Mucosa of rectum (tissue), 2 donors: ENCODE measurements at regions not wholly inside any gene's neighbourhood (a gene's known extent, or its start where the extent isn't known, plus 50 kb on each side); places are given as distances from the start of the nearest gene placed in this dataset.

Experiments
- H3K27ac ChIP-seq, 2 donors: one replicate each; pipeline ENCODE4 v1.7.0; 2013; ENCODE audit warnings: inconsistent platforms in 2 of 2, low read depth in 2 of 2, low read length in 2 of 2
- H3K27me3 ChIP-seq, 2 donors: one replicate each; pipeline ENCODE4 v1.7.0; 2013; ENCODE audit warnings: low read length in 2 of 2; ENCODE audit not compliant: control insufficient read depth in 2 of 2, insufficient read depth in 2 of 2
- H3K36me3 ChIP-seq, 2 donors: one replicate each; pipeline ENCODE4 v1.7.0; 2013; ENCODE audit warnings: low read length in 2 of 2; ENCODE audit not compliant: control insufficient read depth in 2 of 2, insufficient read depth in 2 of 2
- H3K4me1 ChIP-seq, 2 donors: one replicate each; pipeline ENCODE4 v1.7.0; 2013; ENCODE audit warnings: low read length in 2 of 2, mild to moderate bottlenecking in 1 of 2; ENCODE audit not compliant: control insufficient read depth in 2 of 2, insufficient read depth in 2 of 2
- H3K4me3 ChIP-seq, 2 donors: one replicate each; pipeline ENCODE4 v1.7.0; 2013; ENCODE audit warnings: low read length in 2 of 2
- H3K9ac ChIP-seq, 2 donors: one replicate each; pipeline ENCODE4 v1.7.0; 2013; ENCODE audit warnings: low read length in 2 of 2, low read depth in 1 of 2, mild to moderate bottlenecking in 1 of 2
- H3K9me3 ChIP-seq, 2 donors: one replicate each; pipeline ENCODE4 v1.7.0; 2013; ENCODE audit warnings: low read length in 2 of 2; ENCODE audit not compliant: control insufficient read depth in 2 of 2
- donor health status: healthy.
- donor health status: Normal muscosa, but diverticular disease.

DNA sequence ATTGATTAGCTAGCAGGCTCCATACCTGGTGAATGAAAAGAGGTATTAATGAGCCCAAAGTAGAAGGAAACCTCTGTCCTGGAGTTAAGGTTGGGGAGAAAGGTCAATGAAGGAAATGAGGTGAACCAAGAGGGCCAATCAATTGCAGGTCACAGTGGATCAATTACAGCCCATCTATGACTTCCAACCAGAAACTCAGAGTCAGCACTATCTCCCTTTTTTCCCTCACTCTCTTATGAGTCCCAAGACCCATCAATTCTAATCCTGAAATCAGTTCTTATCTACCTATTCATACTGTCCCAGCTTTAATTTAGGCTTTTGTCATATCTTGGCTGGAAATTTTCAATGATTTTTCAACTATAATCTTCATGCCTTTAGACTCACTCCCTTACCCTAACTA lies 433.2 kb upstream of the PKN2 start:
- Histone ChIP-seq H3K4me3 (no peak overlapping the region), H3K9ac (no peak overlapping the region), H3K9me3 (no peaks in the 10 kb centered on the region), H3K4me1 (no peaks in the 10 kb centered on the region), H3K27me3 (no peaks in the 10 kb centered on the region), H3K27ac (no peak overlapping the region), H3K36me3 (no peaks in the 10 kb centered on the region)

DNA sequence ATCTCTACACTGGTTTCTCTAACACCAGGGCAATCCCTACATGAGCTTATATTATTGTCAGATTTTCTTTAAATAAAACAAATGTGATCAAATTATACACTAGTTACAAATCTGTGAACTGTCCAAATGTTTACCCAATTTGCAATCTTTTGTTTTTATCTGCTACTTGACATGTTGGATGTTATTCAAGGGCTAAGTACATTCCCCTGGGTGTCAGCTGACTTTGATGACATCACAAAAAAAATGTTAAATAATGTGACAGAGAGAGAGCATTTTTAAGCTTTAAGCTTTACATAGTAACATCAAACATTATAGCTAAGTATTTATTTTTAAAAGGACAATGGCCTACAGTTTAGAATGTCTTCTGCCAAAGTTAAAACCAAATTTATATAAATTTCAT lies 431.3 kb upstream of the PKN2 start:
- H3K27ac ChIP-seq: no peak overlapping the region
- no peak overlapping the region for H3K4me3 ChIP-seq
- no peaks in the 10 kb centered on the region for H3K27me3 ChIP-seq
- H3K9me3 ChIP-seq: no peaks in the 10 kb centered on the region
- no peak overlapping the region for H3K9ac ChIP-seq
- H3K36me3 ChIP-seq: no peaks in the 10 kb centered on the region
- no peaks in the 10 kb centered on the region for H3K4me1 ChIP-seq

- no peak overlapping the region for H3K9ac ChIP-seq
- H3K36me3 ChIP-seq: no peaks in the 10 kb centered on the region
- no peaks in the 10 kb centered on the region for H3K4me1 ChIP-seq
- H3K27ac ChIP-seq: no peak overlapping the region
- H3K4me3 ChIP-seq: no peak overlapping the region
- H3K9me3 ChIP-seq: no peaks in the 10 kb centered on the region
- no peaks in the 10 kb centered on the region for H3K27me3 ChIP-seq
Observed at GRCh38 chr1:88265606-88266005, 418.5 kb upstream of the PKN2 start.

DNA sequence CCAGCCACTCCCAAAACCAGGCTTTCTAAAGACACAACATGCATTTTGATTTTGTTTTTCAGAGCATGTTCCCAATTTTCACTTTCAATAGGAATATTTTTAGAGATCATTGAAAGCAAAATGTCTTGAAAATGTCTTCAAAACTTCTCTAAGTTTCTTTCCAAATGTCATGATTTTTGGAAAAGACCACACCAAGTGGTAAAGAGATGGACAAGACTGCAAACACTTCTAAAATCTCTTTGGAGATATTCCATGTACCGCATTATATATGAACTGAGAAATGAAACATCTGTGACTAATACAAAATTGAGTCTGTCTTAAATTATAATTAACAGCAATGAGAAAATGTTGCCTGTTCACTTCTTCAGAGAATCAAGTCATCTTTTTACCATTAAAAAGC lies 418.0 kb upstream of the PKN2 start:
- Histone ChIP-seq H3K27ac (no peak overlapping the region), H3K9me3 (no peaks in the 10 kb centered on the region), H3K4me3 (no peak overlapping the region), H3K4me1 (no peaks in the 10 kb centered on the region), H3K9ac (no peak overlapping the region), H3K36me3 (no peaks in the 10 kb centered on the region), H3K27me3 (no peaks in the 10 kb centered on the region)

DNA sequence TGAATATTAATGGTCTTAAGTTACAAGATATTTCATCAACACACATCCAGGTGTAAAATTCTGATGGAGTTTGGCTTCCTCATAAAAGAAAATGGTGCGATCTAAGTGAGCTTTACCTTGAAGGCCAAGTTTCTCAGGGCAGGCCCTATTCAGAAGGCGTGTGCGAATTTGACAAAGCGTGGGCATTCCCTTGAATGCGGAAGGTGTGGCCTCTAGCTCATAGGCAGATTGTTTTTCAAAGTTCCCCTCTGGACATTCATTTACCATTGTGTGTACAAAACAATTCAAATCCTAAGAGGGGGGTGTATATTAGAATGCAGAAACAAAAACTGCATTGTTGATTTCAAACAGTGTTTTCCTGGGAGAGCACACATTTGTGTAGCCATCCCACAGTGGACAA lies 411.9 kb upstream of the PKN2 start:
- Histone ChIP-seq H3K27ac (no peak overlapping the region), H3K36me3 (no peaks in the 10 kb centered on the region), H3K4me3 (no peak overlapping the region), H3K4me1 (no peaks in the 10 kb centered on the region), H3K9ac (no peak overlapping the region), H3K9me3 (no peaks in the 10 kb centered on the region), H3K27me3 (no peaks in the 10 kb centered on the region)

DNA sequence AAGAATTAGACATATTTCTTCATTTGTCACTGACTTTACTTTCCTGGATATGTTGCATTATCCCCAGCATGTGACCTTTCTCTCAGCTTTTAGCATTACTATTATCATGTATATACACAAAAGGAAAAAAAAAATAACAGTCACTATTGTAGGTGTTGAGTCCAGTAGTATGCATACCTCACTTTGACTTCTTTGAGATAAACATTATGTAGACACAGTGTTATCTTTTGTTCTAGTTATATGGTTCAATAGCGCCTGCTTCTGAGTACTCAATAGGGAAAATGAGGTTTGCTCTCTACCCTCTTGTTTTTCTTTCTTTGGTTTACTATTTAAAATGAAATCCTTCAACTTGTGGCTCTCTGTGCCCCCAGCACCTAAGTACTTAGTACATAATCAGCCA lies 409.6 kb upstream of the PKN2 start:
- H3K27me3 ChIP-seq: no peaks in the 10 kb centered on the region
- H3K9me3 ChIP-seq: no peaks in the 10 kb centered on the region
- H3K27ac ChIP-seq: no peak overlapping the region
- H3K9ac ChIP-seq: no peak overlapping the region
- no peaks in the 10 kb centered on the region for H3K36me3 ChIP-seq
- no peak overlapping the region for H3K4me3 ChIP-seq
- H3K4me1 ChIP-seq: no peaks in the 10 kb centered on the region

- no peaks in the 10 kb centered on the region for H3K4me1 ChIP-seq
- H3K36me3 ChIP-seq: no peaks in the 10 kb centered on the region
- no peaks in the 10 kb centered on the region for H3K9me3 ChIP-seq
- H3K27me3 ChIP-seq: no peaks in the 10 kb centered on the region
- no peak overlapping the region for H3K4me3 ChIP-seq
- no peak overlapping the region for H3K9ac ChIP-seq
- H3K27ac ChIP-seq: no peak overlapping the region
Observed at GRCh38 chr1:88275259-88275862, 408.7 kb upstream of the PKN2 start.

DNA sequence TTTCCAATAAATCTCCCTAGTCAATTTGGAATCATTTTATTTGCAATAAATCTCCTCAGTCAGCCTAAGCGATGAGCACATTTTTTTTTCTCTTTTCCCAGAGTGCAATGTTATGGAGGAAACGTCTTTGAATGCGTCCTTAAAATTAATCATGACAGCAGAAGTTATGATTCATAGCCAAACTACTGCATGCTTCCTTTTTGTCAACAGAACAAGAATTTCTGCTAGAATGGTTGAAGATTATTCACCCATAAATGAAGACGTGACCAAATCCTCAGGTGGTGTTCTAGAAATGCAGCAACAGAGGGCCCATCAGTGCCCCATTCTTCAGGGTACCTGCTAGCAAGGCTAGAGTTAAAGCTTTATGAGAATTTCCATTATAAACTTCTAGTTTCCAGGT lies 407.9 kb upstream of the PKN2 start:
- Histone ChIP-seq H3K36me3 (no peaks in the 10 kb centered on the region), H3K9me3 (no peaks in the 10 kb centered on the region), H3K27me3 (no peaks in the 10 kb centered on the region), H3K27ac (no peak overlapping the region), H3K4me1 (no peaks in the 10 kb centered on the region), H3K9ac (no peak overlapping the region), H3K4me3 (no peak overlapping the region)

DNA sequence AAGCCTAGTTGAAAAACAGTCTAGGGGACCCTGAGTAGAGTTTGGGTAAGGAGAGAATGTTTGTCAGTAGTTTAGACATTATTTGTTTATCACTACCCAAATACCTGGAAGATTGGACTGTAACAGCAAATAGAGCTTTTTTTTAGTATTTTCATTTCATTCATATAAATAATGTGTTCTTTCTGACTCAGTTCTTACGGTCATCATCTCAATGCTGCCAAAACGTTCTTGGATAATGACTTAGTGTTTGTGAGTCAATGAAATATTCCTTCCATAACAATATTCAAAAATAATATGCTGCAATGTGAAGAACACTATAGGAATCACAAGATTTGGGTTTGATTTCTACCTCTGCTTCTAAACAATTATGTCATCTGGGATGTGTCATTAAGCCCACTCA lies 400.0 kb upstream of the PKN2 start:
- H3K9me3 ChIP-seq: no peaks in the 10 kb centered on the region
- H3K36me3 ChIP-seq: no peaks in the 10 kb centered on the region
- H3K27ac ChIP-seq: no peak overlapping the region
- no peak overlapping the region for H3K4me3 ChIP-seq
- no peaks in the 10 kb centered on the region for H3K27me3 ChIP-seq
- H3K9ac ChIP-seq: no peak overlapping the region
- no peaks in the 10 kb centered on the region for H3K4me1 ChIP-seq

- Histone ChIP-seq H3K9me3 (no peaks in the 10 kb centered on the region), H3K36me3 (no peaks in the 10 kb centered on the region), H3K4me1 (no peaks in the 10 kb centered on the region), H3K4me3 (no peak overlapping the region), H3K27ac (no peak overlapping the region), H3K27me3 (no peaks in the 10 kb centered on the region), H3K9ac (no peak overlapping the region)
Observed at GRCh38 chr1:88284666-88285366, 399.3 kb upstream of the PKN2 start.
